Immature natural killer cell (primary cell): ENCODE measurements at regions not wholly inside any gene's neighbourhood (a gene's known extent, or its start where the extent isn't known, plus 50 kb on each side); places are given as distances from the start of the nearest gene placed in this dataset.

Experiments
- DNase-seq, 3 donors: peaks; one replicate each; pipeline ENCODE4 v3.0.0; 2022; ENCODE audit warnings: mixed read lengths in 1 of 3
- H3K27ac Mint-ChIP-seq, 6 donors: one replicate each; pipeline ENCODE4 v1.8.0; 2020; ENCODE audit warnings: mixed read lengths in 6 of 6, mild to moderate bottlenecking in 5 of 6, inconsistent platforms in 4 of 6, moderate library complexity in 3 of 6
- H3K27me3 Mint-ChIP-seq, 3 donors: one replicate each; pipeline ENCODE4 v1.8.0; 2020 to 2021; ENCODE audit warnings: low read depth in 3 of 3, mild to moderate bottlenecking in 3 of 3, mixed read lengths in 3 of 3, moderate library complexity in 3 of 3, inconsistent platforms in 1 of 3
- H3K36me3 Mint-ChIP-seq, 3 donors: one replicate each; pipeline ENCODE4 v1.8.0; 2020; ENCODE audit warnings: mixed read lengths in 3 of 3, inconsistent platforms in 2 of 3, mild to moderate bottlenecking in 2 of 3
- H3K4me1 Mint-ChIP-seq, 2 donors: one replicate each; pipeline ENCODE4 v1.8.0; 2020; ENCODE audit warnings: inconsistent platforms in 2 of 2, mild to moderate bottlenecking in 2 of 2, mixed read lengths in 2 of 2, moderate library complexity in 1 of 2
- H3K4me3 Mint-ChIP-seq, 5 donors: one replicate each; pipeline ENCODE4 v1.8.0; 2020; ENCODE audit warnings: mild to moderate bottlenecking in 5 of 5, mixed read lengths in 5 of 5, inconsistent platforms in 3 of 5, moderate library complexity in 3 of 5
- H3K9me3 Mint-ChIP-seq, 6 donors: one replicate each; pipeline ENCODE4 v1.8.0; 2020; ENCODE audit warnings: mild to moderate bottlenecking in 6 of 6, mixed read lengths in 6 of 6, inconsistent platforms in 4 of 6, moderate library complexity in 3 of 6

- Mint-ChIP-seq H3K27ac (no peak overlapping the region), H3K4me1 (no peaks in the 10 kb centered on the region), H3K4me3 (no peak overlapping the region), H3K36me3 (no peaks in the 10 kb centered on the region), H3K27me3 (peaks cover 0 to 2% (median 0%) of the 10 kb centered on the region in 3 donors), H3K9me3 (peaks cover 0 to 2% (median 0%) of the 10 kb centered on the region in 6 donors)
- no peak for DNase-seq
These were observed 165.6 kb downstream of the AREG start for GRCh38 chr4:74610491-74610890.

- Mint-ChIP-seq H3K27me3 (peaks cover 0 to 2% (median 0%) of the 10 kb centered on the region in 3 donors), H3K27ac (no peak overlapping the region), H3K9me3 (peaks cover 0 to 3% (median 0%) of the 10 kb centered on the region in 6 donors)
These were observed 167.9 kb downstream of the AREG start for GRCh38 chr4:74612837-74613236.

GRCh38 chr4:74613266-74613665 is 168.3 kb downstream of the AREG start:
- peaks cover 0 to 3% (median 0%) of the 10 kb centered on the region in 6 donors for H3K9me3 Mint-ChIP-seq
- no peaks in the 10 kb centered on the region for H3K4me1 Mint-ChIP-seq
- DNase-seq = no peak
- no peak overlapping the region for H3K27ac Mint-ChIP-seq
- H3K4me3 Mint-ChIP-seq = no peak overlapping the region
- H3K27me3 Mint-ChIP-seq = peaks cover 0 to 2% (median 0%) of the 10 kb centered on the region in 3 donors
- H3K36me3 Mint-ChIP-seq = no peaks in the 10 kb centered on the region

More at GRCh38 chr4:74612837-74613236, 167.9 kb downstream of the AREG start:
- no peak for DNase-seq
- H3K36me3 Mint-ChIP-seq = no peaks in the 10 kb centered on the region
- no peak overlapping the region for H3K4me3 Mint-ChIP-seq
- H3K4me1 Mint-ChIP-seq = no peaks in the 10 kb centered on the region

- Mint-ChIP-seq H3K36me3 (no peaks in the 10 kb centered on the region), H3K27me3 (peaks cover 0 to 3% (median 2%) of the 10 kb centered on the region in 3 donors), H3K27ac (no peak overlapping the region), H3K4me1 (no peaks in the 10 kb centered on the region), H3K4me3 (no peak overlapping the region), H3K9me3 (peaks cover 0 to 6% (median 0%) of the 10 kb centered on the region in 6 donors)
- DNase-seq = no peak
These were observed 170.5 kb downstream of the AREG start for GRCh38 chr4:74615411-74615810.

GRCh38 chr4:74618166-74618565 is 173.2 kb downstream of the AREG start:
- peaks cover 0 to 3% (median 2%) of the 10 kb centered on the region in 3 donors for H3K27me3 Mint-ChIP-seq
- H3K9me3 Mint-ChIP-seq = peaks cover 0 to 6% (median 0%) of the 10 kb centered on the region in 6 donors
- H3K27ac Mint-ChIP-seq = no peak overlapping the region
- DNase-seq = no peak
- no peaks in the 10 kb centered on the region for H3K36me3 Mint-ChIP-seq
- H3K4me1 Mint-ChIP-seq = no peaks in the 10 kb centered on the region
- no peak overlapping the region for H3K4me3 Mint-ChIP-seq

- peaks cover 0 to 6% (median 0%) of the 10 kb centered on the region in 6 donors for H3K9me3 Mint-ChIP-seq
- H3K27me3 Mint-ChIP-seq = peaks cover 0 to 5% (median 2%) of the 10 kb centered on the region in 3 donors
- H3K27ac Mint-ChIP-seq = no peak overlapping the region
- no peak for DNase-seq
- H3K4me1 Mint-ChIP-seq = no peaks in the 10 kb centered on the region
- no peaks in the 10 kb centered on the region for H3K36me3 Mint-ChIP-seq
- no peak overlapping the region for H3K4me3 Mint-ChIP-seq
These were observed 173.7 kb downstream of the AREG start for GRCh38 chr4:74618659-74619058.

- H3K4me1 Mint-ChIP-seq = peaks cover 8 to 14% of the 10 kb centered on the region in 2 donors
- H3K27ac Mint-ChIP-seq = no peak overlapping the region
- H3K4me3 Mint-ChIP-seq = no peak overlapping the region
- no peaks in the 10 kb centered on the region for H3K36me3 Mint-ChIP-seq
- peaks cover 0 to 6% (median 0%) of the 10 kb centered on the region in 6 donors for H3K9me3 Mint-ChIP-seq
- DNase-seq = no peak
- H3K27me3 Mint-ChIP-seq = peaks cover 0 to 5% (median 2%) of the 10 kb centered on the region in 3 donors
These were observed 174.2 kb downstream of the BTC start for GRCh38 chr4:74619931-74620702.

GRCh38 chr4:74621616-74622015 is 172.7 kb downstream of the BTC start:
- H3K4me1 Mint-ChIP-seq = peaks cover 10 to 24% of the 10 kb centered on the region in 2 donors
- peaks cover 0 to 5% (median 0%) of the 10 kb centered on the region in 3 donors for H3K27me3 Mint-ChIP-seq
- peaks cover 0 to 6% (median 0%) of the 10 kb centered on the region in 6 donors for H3K9me3 Mint-ChIP-seq
- no peaks in the 10 kb centered on the region for H3K36me3 Mint-ChIP-seq
- DNase-seq = no peak
- no peak overlapping the region for H3K27ac Mint-ChIP-seq
- no peak overlapping the region for H3K4me3 Mint-ChIP-seq

GRCh38 chr4:74623041-74623440 is 171.3 kb downstream of the BTC start:
- H3K27me3 Mint-ChIP-seq = peaks cover 0 to 5% (median 0%) of the 10 kb centered on the region in 3 donors
- peaks cover 10 to 24% of the 10 kb centered on the region in 2 donors for H3K4me1 Mint-ChIP-seq
- H3K27ac Mint-ChIP-seq = no peak overlapping the region
- peaks cover 0 to 3% (median 0%) of the 10 kb centered on the region in 6 donors for H3K9me3 Mint-ChIP-seq
- H3K36me3 Mint-ChIP-seq = no peaks in the 10 kb centered on the region
- peak in 1 of 3 donors; percentile 5 for DNase-seq
- no peak overlapping the region for H3K4me3 Mint-ChIP-seq

- DNase-seq = peak in 2 of 3 donors; percentile 2 to 8
- Mint-ChIP-seq H3K27me3 (peaks cover 0 to 5% (median 0%) of the 10 kb centered on the region in 3 donors), H3K36me3 (no peaks in the 10 kb centered on the region), H3K27ac (peak overlapping the region in 2 of 6 donors; percentile 23 to 38), H3K9me3 (no peaks in the 10 kb centered on the region), H3K4me3 (peak overlapping the region in 1 of 5 donors; percentile 9), H3K4me1 (peaks cover 10 to 24% of the 10 kb centered on the region in 2 donors)
These were observed 169.8 kb downstream of the BTC start for GRCh38 chr4:74624351-74625151.

- Mint-ChIP-seq H3K36me3 (no peaks in the 10 kb centered on the region), H3K4me1 (peaks cover 10 to 24% of the 10 kb centered on the region in 2 donors), H3K27me3 (peaks cover 0 to 2% (median 0%) of the 10 kb centered on the region in 3 donors), H3K4me3 (no peak overlapping the region), H3K27ac (peak overlapping the region in 1 of 6 donors; percentile 50), H3K9me3 (no peaks in the 10 kb centered on the region)
- no peak for DNase-seq
These were observed 168.3 kb downstream of the BTC start for GRCh38 chr4:74625981-74626380.

GRCh38 chr4:74627093-74627492 is 167.2 kb downstream of the BTC start:
- Mint-ChIP-seq H3K27me3 (peaks cover 0 to 2% (median 0%) of the 10 kb centered on the region in 3 donors), H3K27ac (no peak overlapping the region), H3K9me3 (no peaks in the 10 kb centered on the region), H3K36me3 (no peaks in the 10 kb centered on the region), H3K4me3 (no peak overlapping the region), H3K4me1 (peaks cover 10 to 24% of the 10 kb centered on the region in 2 donors)
- DNase-seq = no peak

- H3K4me3 Mint-ChIP-seq = no peak overlapping the region
- H3K27me3 Mint-ChIP-seq = peaks cover 0 to 2% (median 0%) of the 10 kb centered on the region in 3 donors
- H3K36me3 Mint-ChIP-seq = no peaks in the 10 kb centered on the region
- no peaks in the 10 kb centered on the region for H3K9me3 Mint-ChIP-seq
- H3K27ac Mint-ChIP-seq = no peak overlapping the region
- H3K4me1 Mint-ChIP-seq = peaks cover 10 to 26% of the 10 kb centered on the region in 2 donors
- no peak for DNase-seq
These were observed 166.8 kb downstream of the BTC start for GRCh38 chr4:74627504-74627903.
